ENCODE measurements at regions not wholly inside any gene's neighbourhood (a gene's known extent, or its start where the extent isn't known, plus 50 kb on each side); places are given as distances from the start of the nearest gene placed in this dataset.

DNA sequence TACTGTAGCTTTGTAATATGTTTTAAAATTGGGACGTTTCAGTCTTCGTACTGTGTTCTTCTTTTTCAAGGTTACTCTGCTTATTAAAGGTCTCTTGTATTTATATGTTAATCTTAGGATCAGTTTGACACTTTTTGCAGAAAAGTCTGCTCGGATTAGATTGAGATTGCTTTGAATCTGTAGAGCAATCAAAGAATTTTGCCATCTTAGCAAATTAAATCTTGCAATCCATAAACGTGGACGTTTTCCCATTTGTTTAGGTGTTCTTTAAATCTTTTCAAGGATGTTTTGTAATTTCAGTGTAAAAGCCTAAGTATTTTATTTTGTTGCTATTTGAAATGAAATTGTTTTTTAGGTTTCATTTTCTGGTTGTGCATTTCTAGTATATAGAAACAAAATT lies 78.0 kb upstream of the GTSF1L start:
- TF ChIP-seq, protein P1, sequence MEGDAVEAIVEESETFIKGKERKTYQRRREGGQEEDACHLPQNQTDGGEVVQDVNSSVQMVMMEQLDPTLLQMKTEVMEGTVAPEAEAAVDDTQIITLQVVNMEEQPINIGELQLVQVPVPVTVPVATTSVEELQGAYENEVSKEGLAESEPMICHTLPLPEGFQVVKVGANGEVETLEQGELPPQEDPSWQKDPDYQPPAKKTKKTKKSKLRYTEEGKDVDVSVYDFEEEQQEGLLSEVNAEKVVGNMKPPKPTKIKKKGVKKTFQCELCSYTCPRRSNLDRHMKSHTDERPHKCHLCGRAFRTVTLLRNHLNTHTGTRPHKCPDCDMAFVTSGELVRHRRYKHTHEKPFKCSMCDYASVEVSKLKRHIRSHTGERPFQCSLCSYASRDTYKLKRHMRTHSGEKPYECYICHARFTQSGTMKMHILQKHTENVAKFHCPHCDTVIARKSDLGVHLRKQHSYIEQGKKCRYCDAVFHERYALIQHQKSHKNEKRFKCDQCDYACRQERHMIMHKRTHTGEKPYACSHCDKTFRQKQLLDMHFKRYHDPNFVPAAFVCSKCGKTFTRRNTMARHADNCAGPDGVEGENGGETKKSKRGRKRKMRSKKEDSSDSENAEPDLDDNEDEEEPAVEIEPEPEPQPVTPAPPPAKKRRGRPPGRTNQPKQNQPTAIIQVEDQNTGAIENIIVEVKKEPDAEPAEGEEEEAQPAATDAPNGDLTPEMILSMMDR (IDR thresholded peaks at IDR 0.05), result no peak
- no peak for TF ChIP-seq POLR2A (IDR thresholded peaks at IDR 0.05)

All from right lobe of liver (tissue), 4 donors.